WTC11 (cell line): ENCODE measurements at regions not wholly inside any gene's neighbourhood (a gene's known extent, or its start where the extent isn't known, plus 50 kb on each side); places are given as distances from the start of the nearest gene placed in this dataset.

ENCODE experiments used
- ATAC-seq: fragments of 200-7000 bp; cut with Tn5 transposase; 2 replicates; pipeline ENCODE4 v1.10.0; 2021; ENCODE audit warnings: mild to moderate bottlenecking, moderate library complexity
- CTCF ChIA-PET: fragments of 300-600 bp; sonication (Branson Sonifier 250); formaldehyde crosslinking; loops from one replicate; lab custom pipeline; 2021; ENCODE audit warnings: antibody characterized with exemption; lab: Charles Lee
- POLR2A ChIA-PET: fragments of 350-600 bp; sonication (Branson Sonifier 250); formaldehyde crosslinking; loops from one replicate; lab custom pipeline; 2021; ENCODE audit warnings: antibody characterized with exemption; lab: Charles Lee
- DNase-seq: peaks from one replicate; pipeline ENCODE4 v3.0.0; 2021; ENCODE audit warnings: low spot score
- H3K27ac Mint-ChIP-seq: 2 replicates; pipeline ENCODE4 v1.8.0; 2021; ENCODE audit warnings: mixed read lengths
- H3K27me3 Mint-ChIP-seq: 2 replicates; pipeline ENCODE4 v1.8.0; 2021; ENCODE audit warnings: low read depth, mild to moderate bottlenecking, moderate library complexity, mixed read lengths
- H3K36me3 Mint-ChIP-seq: 2 replicates; pipeline ENCODE4 v1.8.0; 2021; ENCODE audit warnings: mixed read lengths
- H3K4me1 Mint-ChIP-seq: 2 replicates; pipeline ENCODE4 v1.8.0; 2022; ENCODE audit warnings: mixed read lengths
- H3K4me3 Mint-ChIP-seq: 2 replicates; pipeline ENCODE4 v1.8.0; 2021; ENCODE audit warnings: mild to moderate bottlenecking, moderate library complexity, mixed read lengths
- H3K9me3 Mint-ChIP-seq: 2 replicates; pipeline ENCODE4 v1.8.0; 2021; ENCODE audit warnings: mixed read lengths
- ATF2 ChIP-seq: sonication (generic); formaldehyde crosslinking; IDR thresholded peaks from 2 replicates; pipeline ENCODE4 v1.8.1; 2022; ENCODE audit warnings: low read depth, missing genetic modification reagents, borderline replicate concordance
- CBFB ChIP-seq: sonication (generic); formaldehyde crosslinking; IDR thresholded peaks from 2 replicates; pipeline ENCODE4 v1.8.1; 2022; ENCODE audit warnings: mild to moderate bottlenecking, low read depth, missing genetic modification reagents
- CTCF ChIP-seq: fragments of 200-600 bp; IDR thresholded peaks from 2 replicates; pipeline ENCODE4 v1.8.0; 2022; ENCODE audit warnings: antibody characterized with exemption
- E2F4 ChIP-seq: sonication (generic); formaldehyde crosslinking; IDR thresholded peaks from 2 replicates; pipeline ENCODE4 v1.8.1; 2022; ENCODE audit warnings: low read depth, mild to moderate bottlenecking, moderate library complexity, missing genetic modification reagents, borderline replicate concordance
- EMX1 ChIP-seq: fragments of 250-450 bp; sonication (Bioruptor Pico); IDR thresholded peaks from 2 replicates; pipeline ENCODE4 v1.8.0; 2021; ENCODE audit warnings: mild to moderate bottlenecking
- HMGXB4 ChIP-seq: sonication (generic); formaldehyde crosslinking; IDR thresholded peaks from 2 replicates; pipeline ENCODE4 v1.8.1; 2023; ENCODE audit warnings: mild to moderate bottlenecking, moderate library complexity, missing genetic modification reagents
- IRF2 ChIP-seq: sonication (generic); formaldehyde crosslinking; IDR thresholded peaks from 2 replicates; pipeline ENCODE4 v1.8.0; 2022; ENCODE audit warnings: low read depth, missing genetic modification reagents, borderline replicate concordance
- JAZF1 ChIP-seq: fragments of 250-450 bp; sonication (Bioruptor Pico); IDR thresholded peaks from 2 replicates; pipeline ENCODE4 v1.9.0; 2021; ENCODE audit warnings: moderate library complexity, mild to moderate bottlenecking, inconsistent platforms
- MAX ChIP-seq: sonication (generic); formaldehyde crosslinking; IDR thresholded peaks from 2 replicates; pipeline ENCODE4 v1.8.0; 2022; ENCODE audit warnings: mild to moderate bottlenecking, missing genetic modification reagents
- MLX ChIP-seq: sonication (generic); formaldehyde crosslinking; IDR thresholded peaks from 2 replicates; pipeline ENCODE4 v1.8.1; 2023; ENCODE audit warnings: mild to moderate bottlenecking, missing genetic modification reagents, moderate library complexity
- MYBL2 ChIP-seq: sonication (generic); formaldehyde crosslinking; IDR thresholded peaks from 2 replicates; pipeline ENCODE4 v1.8.1; 2023; ENCODE audit warnings: mild to moderate bottlenecking, moderate library complexity, missing genetic modification reagents
- OVOL2 ChIP-seq: fragments of 250-450 bp; sonication (Bioruptor Pico); IDR thresholded peaks from 2 replicates; pipeline ENCODE4 v1.9.0; 2021; ENCODE audit warnings: mild to moderate bottlenecking, borderline replicate concordance
- PRRX2 ChIP-seq: fragments of 250-450 bp; sonication (Bioruptor Pico); IDR thresholded peaks from 2 replicates; pipeline ENCODE4 v1.8.0; 2021; ENCODE audit warnings: mild to moderate bottlenecking
- SOX15 ChIP-seq: fragments of 250-450 bp; sonication (Bioruptor Pico); IDR thresholded peaks from 2 replicates; pipeline ENCODE4 v1.9.0; 2021; ENCODE audit warnings: mild to moderate bottlenecking
- STAT6 ChIP-seq: sonication (generic); formaldehyde crosslinking; conservative IDR thresholded peaks from 2 replicates; pipeline ENCODE4 v1.8.1; 2023; ENCODE audit warnings: mild to moderate bottlenecking, low read depth, missing genetic modification reagents, moderate library complexity
- TP53 ChIP-seq: sonication (generic); formaldehyde crosslinking; IDR thresholded peaks from 2 replicates; pipeline ENCODE4 v1.8.1; 2023; ENCODE audit warnings: mild to moderate bottlenecking, missing genetic modification reagents
- ZMAT4 ChIP-seq: fragments of 250-450 bp; sonication (Bioruptor Pico); IDR thresholded peaks from 2 replicates; pipeline ENCODE4 v1.9.0; 2021; ENCODE audit warnings: mild to moderate bottlenecking
- ZNF232 ChIP-seq: sonication (generic); formaldehyde crosslinking; IDR thresholded peaks from 2 replicates; pipeline ENCODE4 v1.8.0; 2022; ENCODE audit warnings: mild to moderate bottlenecking, missing genetic modification reagents
- ZNF263 ChIP-seq: sonication (generic); formaldehyde crosslinking; IDR thresholded peaks from 2 replicates; pipeline ENCODE4 v1.8.1; 2022; ENCODE audit warnings: low read depth, mild to moderate bottlenecking, moderate library complexity, missing genetic modification reagents

GRCh38 chr3:72254483-72254882 is 469.5 kb upstream of the PROK2 start:
- Mint-ChIP-seq H3K4me1 (peaks cover 25% of the 10 kb centered on the region), H3K27ac (no peak overlapping the region)
- CTCF ChIA-PET: no interaction called here

GRCh38 chr3:72250725-72251124 is 465.8 kb upstream of the PROK2 start:
- peaks cover 10% of the 10 kb centered on the region for H3K36me3 Mint-ChIP-seq
- H3K9me3 Mint-ChIP-seq: peaks cover 22% of the 10 kb centered on the region
- no peaks in the 10 kb centered on the region for H3K27me3 Mint-ChIP-seq
- DNase-seq (no peak), ATAC-seq (no peak)
- H3K27ac Mint-ChIP-seq: no peak overlapping the region
- ChIA-PET POLR2A (no interaction called here), CTCF (no interaction called here)
- peaks cover 7% of the 10 kb centered on the region for H3K4me1 Mint-ChIP-seq
- TF ChIP-seq E2F4 (CRISPR knock-in tag) (no peak), MAX (CRISPR knock-in tag) (no peak), ZMAT4 (CRISPR knock-in tag) (no peak), ZNF232 (CRISPR knock-in tag) (no peak), CTCF (no peak), ATF2 (no peak), CBFB (CRISPR knock-in tag) (no peak), HMGXB4 (CRISPR knock-in tag) (no peak), IRF2 (CRISPR knock-in tag) (no peak), TP53 (no peak)
- no peak overlapping the region for H3K4me3 Mint-ChIP-seq

More at GRCh38 chr3:72254483-72254882, 469.5 kb upstream of the PROK2 start:
- Mint-ChIP-seq H3K27me3 (no peaks in the 10 kb centered on the region; the same call in 1 of the 2 replicates), H3K9me3 (peaks cover 22% of the 10 kb centered on the region), H3K4me3 (no peak overlapping the region), H3K36me3 (peaks cover 10% of the 10 kb centered on the region)
- POLR2A ChIA-PET: interaction anchor here (0.7 kb wide), 1 partner anchor 26 kb away, joined by 4 read pairs; no protein-coding TSS in a partner anchor
- ATAC-seq (no peak), DNase-seq (no peak)
- no peak for TF ChIP-seq EMX1
- TF ChIP-seq PRRX2 (CRISPR knock-in tag): no peak
- no peak for TF ChIP-seq ZNF232 (CRISPR knock-in tag)
- no peak for TF ChIP-seq STAT6 (CRISPR knock-in tag)
- no peak for TF ChIP-seq OVOL2
- no peak for TF ChIP-seq ZNF263 (CRISPR knock-in tag)
- no peak for TF ChIP-seq MLX
- no peak for TF ChIP-seq JAZF1 (CRISPR knock-in tag)
- TF ChIP-seq SOX15 (CRISPR knock-in tag): no peak
- no peak for TF ChIP-seq MYBL2 (CRISPR knock-in tag)
